ENCODE measurements at regions not wholly inside any gene's neighbourhood (a gene's known extent, or its start where the extent isn't known, plus 50 kb on each side); places are given as distances from the start of the nearest gene placed in this dataset.
A peak's percentile ranks its signal among the peaks of the same experiment; 100 is the strongest.

GRCh38 chr1:220370041-220370700 is 97.9 kb upstream of the RAB3GAP2 start:
- H3K27ac ChIP-seq: peak overlapping the region; percentile 54
- H3K4me3 ChIP-seq: no peak overlapping the region
- H3K9me2 ChIP-seq (replicated peaks; ENCODE audit: insufficient read depth): no peaks in the 10 kb centered on the region
- H3K9me3 ChIP-seq (ENCODE audit: low read depth): no peaks in the 10 kb centered on the region
- no peaks in the 10 kb centered on the region for H3K27me3 ChIP-seq
- no peaks in the 10 kb centered on the region for H3K79me2 ChIP-seq
- no peak for TF ChIP-seq EZH2 (IDR thresholded peaks at IDR 0.05; ENCODE audit: borderline replicate concordance)
- TF ChIP-seq EZH2phosphoT487 (IDR thresholded peaks at IDR 0.05; ENCODE audit: low read depth, severe bottlenecking, unreplicated experiment): no peak
- TF ChIP-seq, protein P1, sequence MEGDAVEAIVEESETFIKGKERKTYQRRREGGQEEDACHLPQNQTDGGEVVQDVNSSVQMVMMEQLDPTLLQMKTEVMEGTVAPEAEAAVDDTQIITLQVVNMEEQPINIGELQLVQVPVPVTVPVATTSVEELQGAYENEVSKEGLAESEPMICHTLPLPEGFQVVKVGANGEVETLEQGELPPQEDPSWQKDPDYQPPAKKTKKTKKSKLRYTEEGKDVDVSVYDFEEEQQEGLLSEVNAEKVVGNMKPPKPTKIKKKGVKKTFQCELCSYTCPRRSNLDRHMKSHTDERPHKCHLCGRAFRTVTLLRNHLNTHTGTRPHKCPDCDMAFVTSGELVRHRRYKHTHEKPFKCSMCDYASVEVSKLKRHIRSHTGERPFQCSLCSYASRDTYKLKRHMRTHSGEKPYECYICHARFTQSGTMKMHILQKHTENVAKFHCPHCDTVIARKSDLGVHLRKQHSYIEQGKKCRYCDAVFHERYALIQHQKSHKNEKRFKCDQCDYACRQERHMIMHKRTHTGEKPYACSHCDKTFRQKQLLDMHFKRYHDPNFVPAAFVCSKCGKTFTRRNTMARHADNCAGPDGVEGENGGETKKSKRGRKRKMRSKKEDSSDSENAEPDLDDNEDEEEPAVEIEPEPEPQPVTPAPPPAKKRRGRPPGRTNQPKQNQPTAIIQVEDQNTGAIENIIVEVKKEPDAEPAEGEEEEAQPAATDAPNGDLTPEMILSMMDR (IDR thresholded peaks at IDR 0.05; ENCODE audit: poor library complexity): no peak
- no peak overlapping the region for H3K4me2 ChIP-seq
- H3K4me1 ChIP-seq (ENCODE audit: insufficient read depth): peaks cover 7% of the 10 kb centered on the region
- H2AFZ ChIP-seq: no peak overlapping the region
- 42% methylated on average over 5 of the region's 5 CpGs for WGBS (ENCODE audit: low lambda C conversion rate, missing lambda C conversion rate)
- peak; percentile 50 for DNase-seq (ENCODE audit: low spot score)
- H4K20me1 ChIP-seq (ENCODE audit: insufficient read depth, poor library complexity, severe bottlenecking): no peaks in the 10 kb centered on the region
- H3K36me3 ChIP-seq (replicated peaks; ENCODE audit: insufficient read depth, low read depth): no peaks in the 10 kb centered on the region

- Histone ChIP-seq H3K79me2 (no peaks in the 10 kb centered on the region), H3K4me3 (no peak overlapping the region), H3K9me2 (replicated peaks; ENCODE audit: insufficient read depth) (no peaks in the 10 kb centered on the region), H3K27me3 (no peaks in the 10 kb centered on the region), H3K9me3 (ENCODE audit: low read depth) (no peaks in the 10 kb centered on the region), H2AFZ (no peak overlapping the region), H4K20me1 (ENCODE audit: insufficient read depth, poor library complexity, severe bottlenecking) (no peaks in the 10 kb centered on the region), H3K4me1 (ENCODE audit: insufficient read depth) (peaks cover 7% of the 10 kb centered on the region), H3K36me3 (replicated peaks; ENCODE audit: insufficient read depth, low read depth) (no peaks in the 10 kb centered on the region), H3K4me2 (no peak overlapping the region), H3K27ac (peak overlapping the region; percentile 54)
- WGBS (ENCODE audit: low lambda C conversion rate, missing lambda C conversion rate): 50% methylated on average over 3 of the region's 3 CpGs
- DNase-seq (ENCODE audit: low spot score): no peak
- TF ChIP-seq EZH2 (IDR thresholded peaks at IDR 0.05; ENCODE audit: borderline replicate concordance) (no peak), EZH2phosphoT487 (IDR thresholded peaks at IDR 0.05; ENCODE audit: low read depth, severe bottlenecking, unreplicated experiment) (no peak)
- TF ChIP-seq, protein P1 (IDR thresholded peaks at IDR 0.05; ENCODE audit: poor library complexity): no peak
Observed at GRCh38 chr1:220369511-220369910, 97.3 kb upstream of the RAB3GAP2 start.

- Histone ChIP-seq H3K36me3 (replicated peaks; ENCODE audit: insufficient read depth, low read depth) (no peaks in the 10 kb centered on the region), H3K27me3 (no peaks in the 10 kb centered on the region), H4K20me1 (ENCODE audit: insufficient read depth, poor library complexity, severe bottlenecking) (no peaks in the 10 kb centered on the region), H3K4me2 (no peak overlapping the region), H3K9me3 (ENCODE audit: low read depth) (no peaks in the 10 kb centered on the region), H3K27ac (peak overlapping the region; percentile 54), H3K4me3 (no peak overlapping the region), H3K4me1 (ENCODE audit: insufficient read depth) (peaks cover 7% of the 10 kb centered on the region), H2AFZ (no peak overlapping the region), H3K9me2 (replicated peaks; ENCODE audit: insufficient read depth) (no peaks in the 10 kb centered on the region), H3K79me2 (no peaks in the 10 kb centered on the region)
- peak; percentile 13 for DNase-seq (ENCODE audit: low spot score)
- 65% methylated on average over 7 of the region's 7 CpGs for WGBS (ENCODE audit: low lambda C conversion rate, missing lambda C conversion rate)
- TF ChIP-seq, protein P1 (IDR thresholded peaks at IDR 0.05; ENCODE audit: poor library complexity): no peak
- no peak for TF ChIP-seq EZH2phosphoT487 (IDR thresholded peaks at IDR 0.05; ENCODE audit: low read depth, severe bottlenecking, unreplicated experiment)
- TF ChIP-seq EZH2 (IDR thresholded peaks at IDR 0.05; ENCODE audit: borderline replicate concordance): no peak
Observed at GRCh38 chr1:220368352-220369265, 96.4 kb upstream of the RAB3GAP2 start.

Measured in hepatocyte (in vitro differentiated cells).